CD4-positive, alpha-beta T cell treated with Interleukin-4 for 1 hour (primary cell): ENCODE measurements at regions not wholly inside any gene's neighbourhood (a gene's known extent, or its start where the extent isn't known, plus 50 kb on each side); places are given as distances from the start of the nearest gene placed in this dataset.

ENCODE experiments used
- DNase-seq, 2 donors: peaks; one replicate each; pipeline ENCODE4 v3.0.0-alpha.2; 2020 to 2022

- no peak for DNase-seq
Observed at GRCh38 chr12:65631621-65632111, 192.6 kb upstream of the HMGA2 start.

GRCh38 chr12:65632131-65632855 lies 192.0 kb upstream of the HMGA2 start:
- DNase-seq, result no peak

GRCh38 chr12:65634061-65634460 lies 190.2 kb upstream of the HMGA2 start:
- no peak for DNase-seq

GRCh38 chr12:65634626-65635331 lies 189.5 kb upstream of the HMGA2 start:
- DNase-seq, result no peak

- DNase-seq, result no peak
Observed at GRCh38 chr12:65636436-65636835, 187.8 kb upstream of the HMGA2 start.

GRCh38 chr12:65637150-65637549 lies 187.1 kb upstream of the HMGA2 start:
- DNase-seq, result no peak

- no peak for DNase-seq
Observed at GRCh38 chr12:65637774-65638173, 186.5 kb upstream of the HMGA2 start.

GRCh38 chr12:65638324-65638723 lies 186.0 kb upstream of the HMGA2 start:
- DNase-seq, result no peak

GRCh38 chr12:65640489-65640901 lies 183.8 kb upstream of the HMGA2 start:
- DNase-seq, result no peak

- no peak for DNase-seq
Observed at GRCh38 chr12:65642061-65642661, 182.1 kb upstream of the HMGA2 start.

GRCh38 chr12:65643171-65643570 lies 181.1 kb upstream of the HMGA2 start:
- no peak for DNase-seq

GRCh38 chr12:65643595-65644386 lies 180.5 kb upstream of the HMGA2 start:
- DNase-seq, result no peak

- no peak for DNase-seq
Observed at GRCh38 chr12:65646127-65646643, 178.1 kb upstream of the HMGA2 start.

- DNase-seq, result no peak
Observed at GRCh38 chr12:65647074-65647473, 177.2 kb upstream of the HMGA2 start.

- no peak for DNase-seq
Observed at GRCh38 chr12:65648461-65648860, 175.8 kb upstream of the HMGA2 start.

- DNase-seq, result no peak
Observed at GRCh38 chr12:65649126-65649525, 175.2 kb upstream of the HMGA2 start.

- no peak for DNase-seq
Observed at GRCh38 chr12:65651060-65651459, 173.2 kb upstream of the HMGA2 start.

- no peak for DNase-seq
Observed at GRCh38 chr12:65653321-65653720, 171.0 kb upstream of the HMGA2 start.

GRCh38 chr12:65653946-65654629 lies 170.2 kb upstream of the HMGA2 start:
- no peak for DNase-seq

- no peak for DNase-seq
Observed at GRCh38 chr12:65655074-65655493, 169.2 kb upstream of the HMGA2 start.

- DNase-seq, result no peak
Observed at GRCh38 chr12:65656156-65656882, 168.0 kb upstream of the HMGA2 start.
